ENCODE measurements at regions not wholly inside any gene's neighbourhood (a gene's known extent, or its start where the extent isn't known, plus 50 kb on each side); places are given as distances from the start of the nearest gene placed in this dataset.
"Not testable (repeated sequence)": the region's sequence is repeated elsewhere in the genome, so short reads cannot be mapped to it uniquely, and the experiment has no call there.

GRCh38 chr7:130845581-130846085, 111.6 kb upstream of the KLF14 start:
- Histone ChIP-seq H3K27ac (ENCODE audit: low read depth, low read length) (no peak overlapping the region), H3K4me1 (ENCODE audit: control insufficient read depth, insufficient read depth, low read length) (no peaks in the 10 kb centered on the region), H3K36me3 (ENCODE audit: control insufficient read depth, insufficient read depth, low read length) (no peaks in the 10 kb centered on the region), H3K27me3 (ENCODE audit: control insufficient read depth, insufficient read depth, low read length) (no peaks in the 10 kb centered on the region), H3K9ac (ENCODE audit: low read depth, low read length) (no peak overlapping the region), H3K4me3 (ENCODE audit: low read depth, low read length) (no peak overlapping the region), H3K9me3 (ENCODE audit: control insufficient read depth, insufficient read depth, low read length) (no peaks in the 10 kb centered on the region)

DNA sequence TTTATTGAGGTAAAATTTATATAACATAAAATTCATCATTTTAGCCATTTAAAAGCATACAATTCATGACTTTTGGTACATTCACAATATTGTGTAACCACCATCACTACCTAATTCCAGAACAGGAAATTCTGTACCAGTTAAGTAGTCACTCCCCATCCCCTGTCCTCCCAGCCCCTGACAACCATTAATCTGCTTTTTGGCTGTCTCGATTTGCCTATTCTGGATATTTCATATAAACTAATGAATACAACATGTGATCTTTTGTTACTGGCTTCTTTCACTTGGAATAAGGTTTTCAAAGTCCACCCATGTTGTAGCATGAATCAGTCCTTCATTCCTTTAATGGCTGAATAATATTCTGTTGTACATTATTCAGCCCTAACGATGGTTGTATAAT, 115.6 kb upstream of the KLF14 start:
- H3K27me3 ChIP-seq (ENCODE audit: control insufficient read depth, insufficient read depth, low read length): no peaks in the 10 kb centered on the region
- H3K36me3 ChIP-seq (ENCODE audit: control insufficient read depth, insufficient read depth, low read length): no peaks in the 10 kb centered on the region
- H3K4me3 ChIP-seq (ENCODE audit: low read depth, low read length): no peak overlapping the region
- no peak overlapping the region for H3K27ac ChIP-seq (ENCODE audit: low read depth, low read length)
- no peak overlapping the region for H3K9ac ChIP-seq (ENCODE audit: low read depth, low read length)
- no peaks in the 10 kb centered on the region for H3K4me1 ChIP-seq (ENCODE audit: control insufficient read depth, insufficient read depth, low read length)
- no peaks in the 10 kb centered on the region for H3K9me3 ChIP-seq (ENCODE audit: control insufficient read depth, insufficient read depth, low read length)

- Histone ChIP-seq H3K9me3 (ENCODE audit: control insufficient read depth, insufficient read depth, low read length) (no peaks in the 10 kb centered on the region), H3K27me3 (ENCODE audit: control insufficient read depth, insufficient read depth, low read length) (no peaks in the 10 kb centered on the region), H3K36me3 (ENCODE audit: control insufficient read depth, insufficient read depth, low read length) (no peaks in the 10 kb centered on the region), H3K9ac (ENCODE audit: low read depth, low read length) (no peak overlapping the region), H3K4me1 (ENCODE audit: control insufficient read depth, insufficient read depth, low read length) (no peaks in the 10 kb centered on the region), H3K4me3 (ENCODE audit: low read depth, low read length) (no peak overlapping the region), H3K27ac (ENCODE audit: low read depth, low read length) (no peak overlapping the region)
Observed at GRCh38 chr7:130850956-130851355, 116.9 kb upstream of the KLF14 start.

GRCh38 chr7:130852867-130853266, 118.9 kb upstream of the KLF14 start:
- Histone ChIP-seq H3K27me3 (ENCODE audit: control insufficient read depth, insufficient read depth, low read length) (no peaks in the 10 kb centered on the region), H3K4me3 (ENCODE audit: low read depth, low read length) (no peak overlapping the region), H3K9ac (ENCODE audit: low read depth, low read length) (no peak overlapping the region), H3K36me3 (ENCODE audit: control insufficient read depth, insufficient read depth, low read length) (no peaks in the 10 kb centered on the region), H3K4me1 (ENCODE audit: control insufficient read depth, insufficient read depth, low read length) (no peaks in the 10 kb centered on the region), H3K9me3 (ENCODE audit: control insufficient read depth, insufficient read depth, low read length) (peaks cover 6% of the 10 kb centered on the region; the same call in 1 of the 2 replicates), H3K27ac (ENCODE audit: low read depth, low read length) (no peak overlapping the region)

DNA sequence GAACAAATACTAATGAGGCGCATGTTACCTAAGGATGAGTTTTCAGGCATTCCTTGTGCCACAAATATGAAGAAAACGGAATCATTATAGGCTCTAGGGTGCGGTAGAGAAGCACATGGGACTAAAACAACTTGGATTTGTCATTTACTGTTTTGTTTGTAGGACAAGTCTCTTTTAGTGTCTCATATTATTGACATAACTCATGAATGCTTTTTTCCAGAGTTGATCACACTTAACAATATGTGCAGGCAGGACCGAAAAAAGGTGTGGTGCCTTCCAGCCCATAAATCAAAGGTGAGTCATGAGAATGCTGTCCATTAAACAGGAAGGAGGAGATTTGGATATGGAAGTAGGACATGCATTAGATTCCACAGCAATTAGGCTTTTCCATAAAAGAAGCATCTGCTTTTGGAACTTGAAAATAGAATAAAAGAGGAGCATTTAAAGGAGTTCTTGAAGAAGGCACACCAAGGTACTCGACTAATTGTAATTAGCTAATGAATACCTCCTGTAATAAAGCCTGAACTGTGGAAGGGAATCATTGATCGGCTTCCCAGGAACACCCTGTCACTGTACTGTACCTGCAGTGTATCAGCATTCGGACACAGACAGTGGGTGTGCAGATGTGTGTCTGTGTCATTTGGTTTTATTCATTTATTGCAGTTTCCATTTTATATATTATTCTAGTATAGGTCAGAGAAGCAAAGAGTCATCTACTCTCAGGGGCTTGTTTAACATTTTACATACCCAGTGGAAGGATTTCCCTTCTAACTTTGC, 119.7 kb upstream of the KLF14 start:
- Histone ChIP-seq H3K4me1 (ENCODE audit: control insufficient read depth, insufficient read depth, low read length) (no peaks in the 10 kb centered on the region), H3K4me3 (ENCODE audit: low read depth, low read length) (no peak overlapping the region), H3K36me3 (ENCODE audit: control insufficient read depth, insufficient read depth, low read length) (no peaks in the 10 kb centered on the region), H3K9me3 (ENCODE audit: control insufficient read depth, insufficient read depth, low read length) (peaks cover 6% of the 10 kb centered on the region; the same call in 1 of the 2 replicates), H3K9ac (ENCODE audit: low read depth, low read length) (no peak overlapping the region), H3K27me3 (ENCODE audit: control insufficient read depth, insufficient read depth, low read length) (no peaks in the 10 kb centered on the region), H3K27ac (ENCODE audit: low read depth, low read length) (no peak overlapping the region)

GRCh38 chr7:130854481-130854880, 120.5 kb upstream of the KLF14 start:
- H3K4me1 ChIP-seq (ENCODE audit: control insufficient read depth, insufficient read depth, low read length): no peaks in the 10 kb centered on the region
- H3K9ac ChIP-seq (ENCODE audit: low read depth, low read length): no peak overlapping the region
- no peak overlapping the region for H3K4me3 ChIP-seq (ENCODE audit: low read depth, low read length)
- no peaks in the 10 kb centered on the region for H3K27me3 ChIP-seq (ENCODE audit: control insufficient read depth, insufficient read depth, low read length)
- H3K36me3 ChIP-seq (ENCODE audit: control insufficient read depth, insufficient read depth, low read length): no peaks in the 10 kb centered on the region
- peaks cover 6% of the 10 kb centered on the region; the same call in 1 of the 2 replicates for H3K9me3 ChIP-seq (ENCODE audit: control insufficient read depth, insufficient read depth, low read length)
- H3K27ac ChIP-seq (ENCODE audit: low read depth, low read length): no peak overlapping the region

GRCh38 chr7:130856866-130857265, 122.9 kb upstream of the KLF14 start:
- no peak overlapping the region for H3K4me3 ChIP-seq (ENCODE audit: low read depth, low read length)
- H3K36me3 ChIP-seq (ENCODE audit: control insufficient read depth, insufficient read depth, low read length): no peaks in the 10 kb centered on the region
- peaks cover 10% of the 10 kb centered on the region; the same call in 1 of the 2 replicates for H3K9me3 ChIP-seq (ENCODE audit: control insufficient read depth, insufficient read depth, low read length)
- no peak overlapping the region for H3K27ac ChIP-seq (ENCODE audit: low read depth, low read length)
- no peak overlapping the region for H3K9ac ChIP-seq (ENCODE audit: low read depth, low read length)
- H3K27me3 ChIP-seq (ENCODE audit: control insufficient read depth, insufficient read depth, low read length): no peaks in the 10 kb centered on the region
- no peaks in the 10 kb centered on the region for H3K4me1 ChIP-seq (ENCODE audit: control insufficient read depth, insufficient read depth, low read length)

- not testable (repeated sequence) for H3K27me3 ChIP-seq (ENCODE audit: control insufficient read depth, insufficient read depth, low read length); H3K27ac ChIP-seq (ENCODE audit: low read depth, low read length); H3K36me3 ChIP-seq (ENCODE audit: control insufficient read depth, insufficient read depth, low read length); H3K4me1 ChIP-seq (ENCODE audit: control insufficient read depth, insufficient read depth, low read length); H3K9ac ChIP-seq (ENCODE audit: low read depth, low read length); H3K4me3 ChIP-seq (ENCODE audit: low read depth, low read length)
- peaks cover 10% of the 10 kb centered on the region; the same call in 1 of the 2 replicates for H3K9me3 ChIP-seq (ENCODE audit: control insufficient read depth, insufficient read depth, low read length)
Observed at GRCh38 chr7:130860832-130861231, 126.8 kb upstream of the KLF14 start.

GRCh38 chr7:130865408-130866236, 131.6 kb upstream of the KLF14 start:
- H3K27me3 ChIP-seq (ENCODE audit: control insufficient read depth, insufficient read depth, low read length): no peaks in the 10 kb centered on the region
- no peaks in the 10 kb centered on the region for H3K9me3 ChIP-seq (ENCODE audit: control insufficient read depth, insufficient read depth, low read length)
- H3K9ac ChIP-seq (ENCODE audit: low read depth, low read length): no peak overlapping the region
- no peaks in the 10 kb centered on the region for H3K36me3 ChIP-seq (ENCODE audit: control insufficient read depth, insufficient read depth, low read length)
- H3K4me1 ChIP-seq (ENCODE audit: control insufficient read depth, insufficient read depth, low read length): no peaks in the 10 kb centered on the region
- no peak overlapping the region for H3K4me3 ChIP-seq (ENCODE audit: low read depth, low read length)
- H3K27ac ChIP-seq (ENCODE audit: low read depth, low read length): no peak overlapping the region

DNA sequence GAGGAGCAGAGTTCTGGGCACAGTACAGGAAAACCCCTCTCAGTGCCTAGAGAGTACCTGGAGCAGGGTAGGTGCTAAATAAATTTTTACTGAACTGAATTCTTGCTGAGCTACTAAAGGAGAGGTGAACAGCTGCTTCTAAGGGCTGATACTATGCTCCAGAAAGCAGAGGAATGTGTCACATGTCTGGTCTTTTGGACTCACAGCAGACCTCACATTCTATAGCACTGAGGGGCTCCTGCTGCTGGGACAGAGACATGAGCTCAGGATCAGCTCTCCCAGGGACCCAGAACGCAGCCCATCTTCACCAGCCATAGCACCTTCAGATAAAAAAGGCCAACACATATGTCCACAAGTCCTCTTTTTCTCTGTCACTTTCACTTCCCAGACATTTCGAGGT, 133.0 kb upstream of the KLF14 start:
- Histone ChIP-seq H3K27me3 (ENCODE audit: control insufficient read depth, insufficient read depth, low read length) (no peaks in the 10 kb centered on the region), H3K9ac (ENCODE audit: low read depth, low read length) (no peak overlapping the region), H3K4me3 (ENCODE audit: low read depth, low read length) (no peak overlapping the region), H3K4me1 (ENCODE audit: control insufficient read depth, insufficient read depth, low read length) (no peaks in the 10 kb centered on the region), H3K27ac (ENCODE audit: low read depth, low read length) (no peak overlapping the region), H3K36me3 (ENCODE audit: control insufficient read depth, insufficient read depth, low read length) (no peaks in the 10 kb centered on the region), H3K9me3 (ENCODE audit: control insufficient read depth, insufficient read depth, low read length) (no peaks in the 10 kb centered on the region)

DNA sequence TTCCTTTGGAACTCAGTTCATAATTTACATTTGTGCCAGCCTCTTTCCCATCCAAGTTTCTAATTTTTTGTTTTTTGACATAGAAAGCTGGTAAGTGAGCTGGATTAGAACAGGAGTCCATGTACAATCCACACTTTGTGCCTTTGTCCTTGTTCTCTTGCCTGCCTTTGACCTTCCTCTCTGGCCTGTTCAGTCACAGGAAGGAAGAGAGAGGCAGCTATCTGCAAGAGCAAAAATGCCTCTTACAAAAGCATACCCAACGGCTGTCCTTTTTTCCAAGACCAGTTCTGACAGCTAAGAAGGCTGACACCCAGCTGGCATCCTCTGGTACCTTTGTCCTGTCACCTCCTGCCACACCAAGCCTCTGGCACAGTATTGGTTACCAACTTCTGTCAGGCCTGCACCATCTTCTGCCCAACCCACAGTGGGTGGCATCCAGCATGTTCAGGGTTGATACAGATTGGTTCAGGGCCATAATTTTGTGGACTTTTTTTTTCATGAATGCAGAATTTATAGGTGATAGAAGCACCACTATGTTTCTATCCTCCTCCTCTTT, 133.7 kb upstream of the KLF14 start:
- H3K27me3 ChIP-seq (ENCODE audit: control insufficient read depth, insufficient read depth, low read length): no peaks in the 10 kb centered on the region
- no peak overlapping the region for H3K4me3 ChIP-seq (ENCODE audit: low read depth, low read length)
- no peaks in the 10 kb centered on the region for H3K4me1 ChIP-seq (ENCODE audit: control insufficient read depth, insufficient read depth, low read length)
- no peak overlapping the region for H3K27ac ChIP-seq (ENCODE audit: low read depth, low read length)
- no peaks in the 10 kb centered on the region for H3K36me3 ChIP-seq (ENCODE audit: control insufficient read depth, insufficient read depth, low read length)
- no peaks in the 10 kb centered on the region for H3K9me3 ChIP-seq (ENCODE audit: control insufficient read depth, insufficient read depth, low read length)
- H3K9ac ChIP-seq (ENCODE audit: low read depth, low read length): no peak overlapping the region
